ENCODE measurements at regions not wholly inside any gene's neighbourhood (a gene's known extent, or its start where the extent isn't known, plus 50 kb on each side); places are given as distances from the start of the nearest gene placed in this dataset.
"Not testable (repeated sequence)": the region's sequence is repeated elsewhere in the genome, so short reads cannot be mapped to it uniquely, and the experiment has no call there.

GRCh38 chr9:102911185-102911584, 83.9 kb upstream of the CYLC2 start:
- TF ChIP-seq YY1 (IDR thresholded peaks at IDR 0.05) (no peak), GABPA (IDR thresholded peaks at IDR 0.05 in 1 of 2, conservative IDR thresholded peaks at IDR 0.05 in 1 of 2) (no peak), TAF1 (conservative IDR thresholded peaks at IDR 0.05) (no peak), ATF3 (IDR thresholded peaks at IDR 0.05) (no peak), FOXA1 (IDR thresholded peaks at IDR 0.05) (no peak), HNF4A (conservative IDR thresholded peaks at IDR 0.05) (no peak), MAX (IDR thresholded peaks at IDR 0.05) (no peak), JUND (IDR thresholded peaks at IDR 0.05) (no peak), CTCF (IDR thresholded peaks at IDR 0.05; ENCODE audit: low read depth, low read length, missing input control) (no peak), ZBTB33 (IDR thresholded peaks at IDR 0.05) (no peak), RXRA (IDR thresholded peaks at IDR 0.05) (no peak), SP1 (IDR thresholded peaks at IDR 0.05) (no peak), RAD21 (IDR thresholded peaks at IDR 0.05) (no peak)
- Histone ChIP-seq H3K27me3 (ENCODE audit: control insufficient read depth in 4 of 4, insufficient read depth in 4 of 4, low read length in 3 of 4) (no peaks in the 10 kb centered on the region), H3K36me3 (ENCODE audit: control insufficient read depth in 4 of 4, insufficient read depth in 3 of 4, low read depth in 1 of 4, low read length in 3 of 4) (no peaks in the 10 kb centered on the region), H3K4me1 (ENCODE audit: control insufficient read depth in 4 of 4, insufficient read depth in 4 of 4, low read length in 3 of 4) (no peaks in the 10 kb centered on the region), H3K27ac (ENCODE audit: low read depth in 1 of 2, low read length in 2 of 2) (no peak overlapping the region), H3K9me3 (ENCODE audit: control insufficient read depth in 4 of 4, low read length in 3 of 4) (no peaks in the 10 kb centered on the region), H3K4me3 (ENCODE audit: low read depth in 1 of 3, low read length in 3 of 3) (no peak overlapping the region), H3K9ac (ENCODE audit: low read depth in 1 of 2, low read length in 2 of 2) (no peak overlapping the region)
- DNase-seq (ENCODE audit: low spot score) = no peak
- 59% methylated on average over 2 of the region's 2 CpGs for WGBS

GRCh38 chr9:102905795-102906194, 89.3 kb upstream of the CYLC2 start:
- WGBS = 76% methylated on average over 8 of the region's 8 CpGs
- not testable (repeated sequence) for H3K4me3 ChIP-seq (ENCODE audit: low read depth in 1 of 3, low read length in 3 of 3); H3K27ac ChIP-seq (ENCODE audit: low read depth in 1 of 2, low read length in 2 of 2); H3K27me3 ChIP-seq (ENCODE audit: control insufficient read depth in 4 of 4, insufficient read depth in 4 of 4, low read length in 3 of 4); H3K36me3 ChIP-seq (ENCODE audit: control insufficient read depth in 4 of 4, insufficient read depth in 3 of 4, low read depth in 1 of 4, low read length in 3 of 4); DNase-seq (ENCODE audit: low spot score); H3K9ac ChIP-seq (ENCODE audit: low read depth in 1 of 2, low read length in 2 of 2); H3K9me3 ChIP-seq (ENCODE audit: control insufficient read depth in 4 of 4, low read length in 3 of 4); H3K4me1 ChIP-seq (ENCODE audit: control insufficient read depth in 4 of 4, insufficient read depth in 4 of 4, low read length in 3 of 4)

- no peak overlapping the region for H3K27ac ChIP-seq (ENCODE audit: low read depth in 1 of 2, low read length in 2 of 2)
- no peak overlapping the region for H3K4me3 ChIP-seq (ENCODE audit: low read depth in 1 of 3, low read length in 3 of 3)
- H3K9ac ChIP-seq (ENCODE audit: low read depth in 1 of 2, low read length in 2 of 2) = no peak overlapping the region
- no peaks in the 10 kb centered on the region for H3K36me3 ChIP-seq (ENCODE audit: control insufficient read depth in 4 of 4, insufficient read depth in 3 of 4, low read depth in 1 of 4, low read length in 3 of 4)
- no peak for DNase-seq (ENCODE audit: low spot score)
- TF ChIP-seq NR2F2 (IDR thresholded peaks at IDR 0.05) (no peak), MAX (IDR thresholded peaks at IDR 0.05) (no peak), FOXA1 (IDR thresholded peaks at IDR 0.05) (no peak), HNF4A (conservative IDR thresholded peaks at IDR 0.05) (no peak), TAF1 (conservative IDR thresholded peaks at IDR 0.05) (no peak), CTCF (IDR thresholded peaks at IDR 0.05; ENCODE audit: low read depth, low read length, missing input control) (no peak), SP1 (IDR thresholded peaks at IDR 0.05) (no peak), ZBTB33 (IDR thresholded peaks at IDR 0.05) (no peak), RXRA (IDR thresholded peaks at IDR 0.05) (no peak), FOXA2 (IDR thresholded peaks at IDR 0.05) (no peak), GABPA (IDR thresholded peaks at IDR 0.05 in 1 of 2, conservative IDR thresholded peaks at IDR 0.05 in 1 of 2) (no peak)
- H3K27me3 ChIP-seq (ENCODE audit: control insufficient read depth in 4 of 4, insufficient read depth in 4 of 4, low read length in 3 of 4) = no peaks in the 10 kb centered on the region
- H3K9me3 ChIP-seq (ENCODE audit: control insufficient read depth in 4 of 4, low read length in 3 of 4) = no peaks in the 10 kb centered on the region
- no peaks in the 10 kb centered on the region for H3K4me1 ChIP-seq (ENCODE audit: control insufficient read depth in 4 of 4, insufficient read depth in 4 of 4, low read length in 3 of 4)
- WGBS = 93% methylated on average over 2 of the region's 2 CpGs
Observed at GRCh38 chr9:102892025-102892424, 103.1 kb upstream of the CYLC2 start.

GRCh38 chr9:102888747-102889146, 106.4 kb upstream of the CYLC2 start:
- not testable (repeated sequence) for H3K27me3 ChIP-seq (ENCODE audit: control insufficient read depth in 4 of 4, insufficient read depth in 4 of 4, low read length in 3 of 4); DNase-seq (ENCODE audit: low spot score); H3K4me3 ChIP-seq (ENCODE audit: low read depth in 1 of 3, low read length in 3 of 3); H3K9me3 ChIP-seq (ENCODE audit: control insufficient read depth in 4 of 4, low read length in 3 of 4); H3K9ac ChIP-seq (ENCODE audit: low read depth in 1 of 2, low read length in 2 of 2); H3K36me3 ChIP-seq (ENCODE audit: control insufficient read depth in 4 of 4, insufficient read depth in 3 of 4, low read depth in 1 of 4, low read length in 3 of 4); H3K27ac ChIP-seq (ENCODE audit: low read depth in 1 of 2, low read length in 2 of 2); H3K4me1 ChIP-seq (ENCODE audit: control insufficient read depth in 4 of 4, insufficient read depth in 4 of 4, low read length in 3 of 4)
- 86% methylated on average over 5 of the region's 5 CpGs for WGBS

All from liver (tissue), 8 donors.